OCI-LY7 (cell line): ENCODE measurements at regions not wholly inside any gene's neighbourhood (a gene's known extent, or its start where the extent isn't known, plus 50 kb on each side); places are given as distances from the start of the nearest gene placed in this dataset.

Experiments used
- EZH2phosphoT487 ChIP-seq: fragments of 200-600 bp; sonication (generic); IDR thresholded peaks from 2 replicates; pipeline ENCODE4 v1.6.1; 2018; ENCODE audit warnings: low read depth, borderline replicate concordance, mild to moderate bottlenecking, mixed run types, antibody characterized with exemption, low read length, moderate library complexity, mixed read lengths
- TF ChIP-seq, protein P1 (sequence below): fragments of 200-600 bp; sonication (generic); conservative IDR thresholded peaks from 2 replicates; pipeline ENCODE4 v1.5.1; 2014; ENCODE audit warnings: mild to moderate bottlenecking, antibody characterized with exemption, low read length, moderate library complexity, mixed read lengths

DNA sequence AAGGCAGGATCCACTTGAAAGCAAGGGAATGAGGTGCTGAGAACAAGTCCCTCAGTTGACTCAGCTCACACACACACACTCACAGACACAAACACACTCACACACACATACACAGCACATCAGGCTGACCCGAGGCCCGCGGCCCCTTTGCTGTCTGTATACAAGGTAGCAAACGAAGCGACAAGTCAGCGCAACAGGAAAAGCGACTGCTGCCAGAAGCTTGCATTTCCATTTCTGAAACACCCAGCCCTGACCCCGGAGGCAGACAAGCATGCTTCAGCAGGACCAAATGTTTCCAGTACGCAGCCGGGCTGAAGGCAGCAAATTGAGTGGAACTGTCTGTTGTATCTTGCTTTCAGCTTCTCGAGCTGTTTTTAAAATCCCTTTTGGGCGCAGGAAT lies 501.6 kb downstream of the NPHP4 start:
- no peak for TF ChIP-seq EZH2phosphoT487
- TF ChIP-seq, protein P1, sequence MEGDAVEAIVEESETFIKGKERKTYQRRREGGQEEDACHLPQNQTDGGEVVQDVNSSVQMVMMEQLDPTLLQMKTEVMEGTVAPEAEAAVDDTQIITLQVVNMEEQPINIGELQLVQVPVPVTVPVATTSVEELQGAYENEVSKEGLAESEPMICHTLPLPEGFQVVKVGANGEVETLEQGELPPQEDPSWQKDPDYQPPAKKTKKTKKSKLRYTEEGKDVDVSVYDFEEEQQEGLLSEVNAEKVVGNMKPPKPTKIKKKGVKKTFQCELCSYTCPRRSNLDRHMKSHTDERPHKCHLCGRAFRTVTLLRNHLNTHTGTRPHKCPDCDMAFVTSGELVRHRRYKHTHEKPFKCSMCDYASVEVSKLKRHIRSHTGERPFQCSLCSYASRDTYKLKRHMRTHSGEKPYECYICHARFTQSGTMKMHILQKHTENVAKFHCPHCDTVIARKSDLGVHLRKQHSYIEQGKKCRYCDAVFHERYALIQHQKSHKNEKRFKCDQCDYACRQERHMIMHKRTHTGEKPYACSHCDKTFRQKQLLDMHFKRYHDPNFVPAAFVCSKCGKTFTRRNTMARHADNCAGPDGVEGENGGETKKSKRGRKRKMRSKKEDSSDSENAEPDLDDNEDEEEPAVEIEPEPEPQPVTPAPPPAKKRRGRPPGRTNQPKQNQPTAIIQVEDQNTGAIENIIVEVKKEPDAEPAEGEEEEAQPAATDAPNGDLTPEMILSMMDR, result no peak
